ENCODE measurements at regions not wholly inside any gene's neighbourhood (a gene's known extent, or its start where the extent isn't known, plus 50 kb on each side); places are given as distances from the start of the nearest gene placed in this dataset.

DNA sequence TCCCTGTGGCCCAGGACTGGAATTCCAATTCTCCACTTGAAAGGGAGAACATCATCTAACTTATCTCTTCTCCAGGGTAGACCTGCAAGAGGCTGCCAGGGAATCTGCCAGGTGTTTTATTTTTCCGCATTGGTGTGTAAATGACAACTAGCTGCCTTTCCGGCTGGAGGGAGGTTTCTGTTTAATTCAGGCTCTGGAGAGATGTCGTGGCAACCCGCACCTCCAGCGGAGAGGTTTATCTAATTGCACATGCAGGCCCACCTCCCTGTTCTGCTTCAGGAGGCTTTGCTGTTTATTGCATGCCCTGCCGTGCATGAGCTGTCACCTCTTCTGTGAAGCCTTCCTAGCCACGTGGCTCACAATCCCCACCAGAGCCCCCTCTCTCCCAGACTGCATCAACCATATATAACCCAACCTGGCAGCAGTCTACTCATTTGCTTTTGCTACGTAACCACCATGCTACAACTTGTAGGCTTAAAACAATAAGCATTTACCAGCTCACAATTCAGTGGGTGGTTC, 151.6 kb downstream of the C1orf94 start:
- H3K4me2 ChIP-seq (ENCODE audit: insufficient read depth, low read length), result no peak overlapping the region
- H2AFZ ChIP-seq (ENCODE audit: low read depth, low read length), result no peak overlapping the region
- BruUV-seq (replicated peaks), result no TSS peak
- intact Hi-C loops (cut with micrococcal nuclease) (no loop called here), dilution Hi-C loops (cut with MboI; ENCODE audit: extremely low pct_ligation_motif_present, low sequenced_read_pairs) (no loop called here)
- H3K4me1 ChIP-seq (ENCODE audit: control insufficient read depth, extremely low read depth, insufficient read depth, low read length), result no peaks in the 10 kb centered on the region
- CTCF ChIA-PET, result no interaction called here
- no peak for TF ChIP-seq GATA2 (IDR thresholded peaks at IDR 0.05; ENCODE audit: insufficient read depth, insufficient read length, low read depth, low read length)
- TF ChIP-seq JUN (IDR thresholded peaks at IDR 0.05; ENCODE audit: borderline replicate concordance, insufficient read depth, insufficient read length, low read depth), result no peak
- H3K9ac ChIP-seq (replicated peaks; ENCODE audit: extremely low read depth, insufficient read depth, low read length), result no peak overlapping the region
- H3K27me3 ChIP-seq (ENCODE audit: control insufficient read depth in 2 of 2, insufficient read depth in 2 of 2, low read length in 2 of 2), result no peaks in the 10 kb centered on the region
- FAIRE-seq (no peak), DNase-seq (ENCODE audit: low read depth, low spot score) (no peak)
- no peak overlapping the region for H3K27ac ChIP-seq (ENCODE audit: insufficient read depth, low read depth, low read length)
- no peaks in the 10 kb centered on the region for H4K20me1 ChIP-seq (replicated peaks; ENCODE audit: control insufficient read depth, extremely low read depth, insufficient read depth, low read length)
- H3K4me3 ChIP-seq (replicated peaks in 1 of 3; ENCODE audit: insufficient read depth in 1 of 3, low read depth in 1 of 3, low read length in 3 of 3), result no peak overlapping the region
- POLR2A ChIA-PET, result no interaction called here
- H3K9me1 ChIP-seq (replicated peaks; ENCODE audit: control insufficient read depth, extremely low read depth, insufficient read depth, low read length), result no peaks in the 10 kb centered on the region
- no peaks in the 10 kb centered on the region for H3K79me2 ChIP-seq (ENCODE audit: control insufficient read depth, insufficient read depth, low read length)
- H3K36me3 ChIP-seq (ENCODE audit: control insufficient read depth in 2 of 2, extremely low read depth in 1 of 2, insufficient read depth in 2 of 2, low read length in 2 of 2), result no peaks in the 10 kb centered on the region
- no peaks in the 10 kb centered on the region for H3K9me3 ChIP-seq (replicated peaks; ENCODE audit: control insufficient read depth, insufficient read depth, low read length)

DNA sequence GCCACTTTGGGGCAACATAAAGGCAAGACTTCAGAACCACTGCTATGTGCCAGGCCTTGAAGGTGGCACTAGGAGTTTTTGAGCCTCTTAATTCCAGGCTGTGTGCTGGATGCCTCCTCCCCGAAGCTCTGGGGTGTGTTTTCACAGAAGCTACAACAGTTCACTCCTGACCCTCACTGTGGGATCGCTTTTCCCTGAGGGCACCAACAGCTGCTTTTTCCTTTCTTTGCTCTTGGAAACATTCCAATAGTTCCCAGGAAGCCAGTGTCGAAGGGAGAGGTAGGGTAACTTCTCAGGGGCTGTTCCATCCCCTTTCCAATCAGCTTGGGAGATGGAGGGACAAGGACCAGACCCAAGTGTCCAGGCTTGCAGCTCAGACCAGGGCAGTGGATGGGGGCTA, 153.4 kb downstream of the C1orf94 start:
- TF ChIP-seq, protein P1, sequence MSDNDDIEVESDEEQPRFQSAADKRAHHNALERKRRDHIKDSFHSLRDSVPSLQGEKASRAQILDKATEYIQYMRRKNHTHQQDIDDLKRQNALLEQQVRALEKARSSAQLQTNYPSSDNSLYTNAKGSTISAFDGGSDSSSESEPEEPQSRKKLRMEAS (IDR thresholded peaks at IDR 0.05; ENCODE audit: insufficient read depth, insufficient read length), result no peak
- TF ChIP-seq MYC (IDR thresholded peaks at IDR 0.05; ENCODE audit: low read depth, low read length) (no peak), POLR2A (IDR thresholded peaks at IDR 0.05; ENCODE audit: low read depth, low read length) (no peak), JUN (IDR thresholded peaks at IDR 0.05; ENCODE audit: borderline replicate concordance, insufficient read depth, insufficient read length, low read depth) (no peak), FOS (IDR thresholded peaks at IDR 0.05; ENCODE audit: borderline replicate concordance, insufficient read depth, low read length) (no peak), POLR2AphosphoS5 (IDR thresholded peaks at IDR 0.05; ENCODE audit: insufficient read depth, low read depth, low read length) (no peak), EZH2 (IDR thresholded peaks at IDR 0.05; ENCODE audit: borderline replicate concordance, low read depth, low read length, severe bottlenecking) (no peak)
- TF ChIP-seq, protein P2, sequence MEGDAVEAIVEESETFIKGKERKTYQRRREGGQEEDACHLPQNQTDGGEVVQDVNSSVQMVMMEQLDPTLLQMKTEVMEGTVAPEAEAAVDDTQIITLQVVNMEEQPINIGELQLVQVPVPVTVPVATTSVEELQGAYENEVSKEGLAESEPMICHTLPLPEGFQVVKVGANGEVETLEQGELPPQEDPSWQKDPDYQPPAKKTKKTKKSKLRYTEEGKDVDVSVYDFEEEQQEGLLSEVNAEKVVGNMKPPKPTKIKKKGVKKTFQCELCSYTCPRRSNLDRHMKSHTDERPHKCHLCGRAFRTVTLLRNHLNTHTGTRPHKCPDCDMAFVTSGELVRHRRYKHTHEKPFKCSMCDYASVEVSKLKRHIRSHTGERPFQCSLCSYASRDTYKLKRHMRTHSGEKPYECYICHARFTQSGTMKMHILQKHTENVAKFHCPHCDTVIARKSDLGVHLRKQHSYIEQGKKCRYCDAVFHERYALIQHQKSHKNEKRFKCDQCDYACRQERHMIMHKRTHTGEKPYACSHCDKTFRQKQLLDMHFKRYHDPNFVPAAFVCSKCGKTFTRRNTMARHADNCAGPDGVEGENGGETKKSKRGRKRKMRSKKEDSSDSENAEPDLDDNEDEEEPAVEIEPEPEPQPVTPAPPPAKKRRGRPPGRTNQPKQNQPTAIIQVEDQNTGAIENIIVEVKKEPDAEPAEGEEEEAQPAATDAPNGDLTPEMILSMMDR (IDR thresholded peaks at IDR 0.05; ENCODE audit: extremely low read depth in 1 of 2, insufficient read depth in 1 of 2, low read depth in 1 of 2, low read length in 2 of 2), result no peak
- Histone ChIP-seq H3K4me3 (replicated peaks in 1 of 3; ENCODE audit: insufficient read depth in 1 of 3, low read depth in 1 of 3, low read length in 3 of 3) (no peak overlapping the region), H3K9me1 (replicated peaks; ENCODE audit: control insufficient read depth, extremely low read depth, insufficient read depth, low read length) (no peaks in the 10 kb centered on the region), H3K27me3 (ENCODE audit: control insufficient read depth in 2 of 2, insufficient read depth in 2 of 2, low read length in 2 of 2) (no peaks in the 10 kb centered on the region), H3K9ac (replicated peaks; ENCODE audit: extremely low read depth, insufficient read depth, low read length) (no peak overlapping the region), H4K20me1 (replicated peaks; ENCODE audit: control insufficient read depth, extremely low read depth, insufficient read depth, low read length) (no peaks in the 10 kb centered on the region), H3K4me2 (ENCODE audit: insufficient read depth, low read length) (no peak overlapping the region), H2AFZ (ENCODE audit: low read depth, low read length) (no peak overlapping the region), H3K4me1 (ENCODE audit: control insufficient read depth, extremely low read depth, insufficient read depth, low read length) (no peaks in the 10 kb centered on the region), H3K9me3 (replicated peaks; ENCODE audit: control insufficient read depth, insufficient read depth, low read length) (no peaks in the 10 kb centered on the region), H3K79me2 (ENCODE audit: control insufficient read depth, insufficient read depth, low read length) (no peaks in the 10 kb centered on the region), H3K36me3 (ENCODE audit: control insufficient read depth in 2 of 2, extremely low read depth in 1 of 2, insufficient read depth in 2 of 2, low read length in 2 of 2) (no peaks in the 10 kb centered on the region), H3K27ac (ENCODE audit: insufficient read depth, low read depth, low read length) (no peak overlapping the region)
- ChIA-PET CTCF (no interaction called here), POLR2A (no interaction called here)
- no TSS peak for BruUV-seq (replicated peaks)
- FAIRE-seq (no peak), DNase-seq (ENCODE audit: low read depth, low spot score) (no peak)
- dilution Hi-C loops (cut with MboI; ENCODE audit: extremely low pct_ligation_motif_present, low sequenced_read_pairs) (no loop called here), intact Hi-C loops (cut with micrococcal nuclease) (no loop called here)

All from endothelial cell of umbilical vein (primary cell).